G401 (cell line): ENCODE measurements at regions not wholly inside any gene's neighbourhood (a gene's known extent, or its start where the extent isn't known, plus 50 kb on each side); places are given as distances from the start of the nearest gene placed in this dataset.
"Not testable (repeated sequence)": the region's sequence is repeated elsewhere in the genome, so short reads cannot be mapped to it uniquely, and the experiment has no call there.

Experiments used
- DNase-seq: peaks from one replicate; pipeline ENCODE4 v3.0.0-alpha.2; 2015; ENCODE audit warnings: low spot score
- in situ Hi-C: cut with HindIII; loops from 2 replicates; pipeline ENCODE4 v1.10.0; 2016; ENCODE audit warnings: low sequenced_read_pairs, mixed read lengths

DNA sequence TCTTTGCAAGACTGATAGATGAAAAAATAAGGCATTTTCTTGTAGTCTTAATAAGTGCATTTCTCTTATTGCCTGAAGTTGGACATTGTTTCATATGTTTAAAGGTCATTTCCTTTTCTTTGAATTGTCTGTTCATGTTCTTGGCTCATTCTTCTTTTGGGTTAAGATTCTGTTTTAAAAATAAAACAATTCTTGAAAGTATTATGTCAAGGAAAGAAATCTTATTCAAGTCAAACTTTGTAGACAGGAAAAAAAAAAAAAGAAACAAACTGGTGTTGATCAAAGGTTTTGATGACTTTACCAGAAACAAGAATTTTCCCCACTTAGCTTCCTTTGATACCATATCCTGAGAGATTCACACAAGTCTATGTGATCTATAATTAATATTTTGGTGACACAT, 132.9 kb upstream of the AADACL2 start:
- DNase-seq: no peak
- in situ Hi-C loops: no loop called here

DNA sequence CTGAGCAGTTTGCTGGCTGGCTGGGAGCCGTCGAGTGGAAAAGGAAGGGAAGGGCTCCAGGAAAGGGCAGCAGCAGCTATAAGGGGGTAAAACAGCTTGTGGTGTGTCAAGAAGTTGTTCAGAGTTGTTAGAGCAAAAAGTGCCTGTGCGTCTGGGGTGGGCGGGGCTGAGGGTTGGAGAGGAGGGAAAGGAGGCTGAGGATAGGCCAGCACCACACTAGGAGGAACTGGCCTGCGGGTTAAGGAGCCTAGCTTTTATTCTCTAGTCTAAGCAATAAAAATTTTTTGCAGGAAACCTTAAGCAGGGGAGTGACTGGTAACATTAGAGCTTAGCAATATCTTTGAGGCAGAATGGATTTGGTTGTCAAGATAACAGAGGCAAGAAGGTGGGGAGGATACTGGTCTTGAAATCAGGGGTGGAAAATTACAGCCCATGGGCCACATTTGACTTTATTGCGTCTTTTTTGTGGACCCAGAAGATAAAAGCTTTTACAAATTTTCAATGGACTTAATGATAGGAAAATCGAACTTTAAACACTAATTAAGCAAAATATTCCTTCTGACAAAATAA, 134.5 kb upstream of the AADACL2 start:
- in situ Hi-C loops: no loop called here
- no peak for DNase-seq

DNA sequence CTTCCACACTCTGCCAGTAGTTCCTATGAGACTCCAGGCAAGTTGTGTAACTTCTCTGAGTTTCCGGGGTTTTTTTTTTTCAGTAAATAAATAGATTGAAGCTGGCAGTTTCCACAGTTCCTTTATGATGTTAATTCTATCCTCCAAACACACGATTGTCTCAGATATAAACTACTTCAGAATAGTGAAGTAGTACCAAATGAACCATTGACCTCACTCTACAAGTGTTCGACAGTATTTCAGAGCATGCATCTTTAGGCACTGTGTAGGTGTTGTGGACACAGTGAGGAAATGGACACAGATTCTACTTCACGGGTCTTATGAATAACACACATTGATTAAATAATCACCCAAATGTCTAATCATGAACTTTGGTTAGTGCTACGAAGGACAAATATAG, 136.1 kb upstream of the IGSF10 start:
- in situ Hi-C loops: no loop called here
- no peak for DNase-seq

DNA sequence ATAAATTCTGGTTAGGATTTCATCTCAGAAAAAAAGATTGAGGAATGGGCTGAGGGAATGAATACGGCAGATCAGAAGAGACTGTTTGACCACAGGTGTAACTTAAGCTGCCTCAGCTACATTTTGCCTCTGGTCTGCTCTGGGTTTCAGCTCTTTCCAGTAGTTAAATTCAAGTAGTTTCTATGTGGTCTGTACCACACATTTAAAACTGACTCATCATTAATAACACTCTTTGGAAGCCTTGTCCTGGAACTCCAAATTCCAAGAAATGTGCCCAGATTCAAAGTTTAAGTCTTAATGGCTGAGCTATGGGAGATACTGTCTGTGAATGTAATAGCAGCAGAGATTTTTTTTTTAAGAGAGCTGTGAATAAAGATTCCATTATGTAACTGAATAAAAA, 133.1 kb upstream of the IGSF10 start:
- in situ Hi-C loops: no loop called here
- no peak for DNase-seq

DNA sequence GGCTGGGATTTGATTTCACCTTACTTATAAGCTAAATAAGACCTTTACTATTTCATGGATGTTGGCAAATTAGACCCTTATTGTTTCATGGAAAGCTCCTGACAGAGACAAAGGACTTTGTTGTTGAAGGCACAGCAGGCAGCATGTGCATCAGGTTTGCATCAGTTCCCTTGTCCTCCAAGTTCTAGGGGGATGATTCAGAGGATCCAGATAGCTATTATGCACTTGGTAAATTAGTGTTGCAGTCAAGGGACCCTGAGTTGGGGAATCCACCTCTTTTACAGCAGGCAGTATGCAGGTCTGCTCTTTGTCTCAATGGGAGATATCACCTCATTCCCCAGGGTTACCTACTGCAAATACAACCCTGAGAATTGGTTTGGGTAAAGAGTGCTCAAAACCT, 131.4 kb upstream of the IGSF10 start:
- in situ Hi-C loops: no loop called here
- no peak for DNase-seq

DNA sequence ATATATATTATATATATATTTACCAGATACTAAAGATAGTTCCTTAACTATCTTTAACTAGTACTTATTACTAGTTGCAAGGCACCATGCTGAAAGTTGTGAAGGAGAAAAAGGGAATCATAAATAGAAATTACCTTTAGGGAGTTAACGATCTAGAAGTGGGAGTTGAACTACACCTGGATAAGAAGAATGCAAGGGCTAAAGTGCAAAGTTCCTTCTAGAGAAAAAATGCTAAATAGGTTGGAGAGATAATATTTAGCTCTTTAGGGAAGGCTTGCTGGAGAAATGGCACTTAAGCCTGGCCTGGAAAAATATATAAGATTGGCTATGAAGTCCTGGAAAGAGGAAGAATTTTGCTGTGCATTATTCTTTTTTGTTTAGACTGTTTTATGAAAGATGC, 130.6 kb upstream of the IGSF10 start:
- in situ Hi-C loops: no loop called here
- DNase-seq: no peak

DNA sequence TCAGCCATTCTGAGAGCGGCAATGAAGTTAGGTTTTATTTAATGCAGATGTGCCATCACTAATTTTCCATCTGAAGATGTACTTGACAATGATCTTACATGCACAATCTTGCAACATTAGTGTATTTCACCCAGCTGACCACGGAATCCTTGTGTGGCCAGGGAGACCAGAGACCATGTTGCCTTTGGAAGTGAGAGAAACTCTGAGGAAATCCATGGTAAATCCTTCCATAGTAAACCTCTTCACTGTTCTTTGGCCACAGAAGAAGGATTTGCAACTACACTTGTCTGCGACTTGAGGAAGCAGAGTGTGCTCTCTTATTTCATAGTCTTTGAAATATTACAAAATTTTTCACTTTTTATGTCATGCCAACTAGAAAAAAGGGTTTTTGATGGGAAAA, 128.4 kb upstream of the IGSF10 start:
- no peak for DNase-seq
- in situ Hi-C loops: no loop called here

DNA sequence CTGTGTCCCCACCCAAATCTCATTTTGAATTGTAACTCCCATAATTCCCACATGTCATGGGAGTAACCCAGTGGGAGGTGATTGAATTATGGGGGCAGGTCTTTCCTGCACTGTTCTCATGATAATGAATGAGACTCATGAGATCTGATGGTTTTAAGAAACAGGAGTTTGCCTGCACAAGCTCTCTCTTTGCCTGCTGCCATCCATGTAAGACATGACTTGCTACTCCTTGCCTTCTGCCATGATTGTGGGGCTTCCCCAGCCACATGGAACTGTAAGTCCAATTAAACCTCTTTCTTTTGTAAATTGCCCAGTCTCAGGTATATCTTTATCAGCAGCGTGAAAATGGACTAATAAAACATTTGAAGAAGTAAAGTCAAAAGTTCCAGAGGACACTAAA, 126.8 kb upstream of the IGSF10 start:
- in situ Hi-C loops: not testable (repeated sequence)

DNA sequence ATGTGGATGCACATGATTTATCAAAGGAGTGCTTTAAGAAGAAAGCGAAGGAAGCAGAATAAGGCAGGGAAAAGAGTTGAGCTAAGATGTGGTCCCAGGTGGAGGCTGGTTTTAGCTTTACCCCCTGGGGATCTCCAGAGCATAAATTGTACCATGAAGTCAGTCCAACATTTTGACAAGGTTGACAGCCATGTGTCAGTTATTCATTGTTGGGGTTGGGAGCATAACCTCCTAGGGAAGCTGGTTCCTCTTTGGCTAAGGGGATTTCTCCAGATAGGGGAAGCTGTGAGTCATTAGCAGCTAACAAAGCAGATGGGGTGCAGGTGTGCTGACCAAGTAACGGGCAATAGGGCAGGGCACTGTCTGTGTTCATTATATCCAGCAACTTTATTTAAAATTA, 123.7 kb upstream of the IGSF10 start:
- no peak for DNase-seq
- in situ Hi-C loops: no loop called here

More for the DNA sequence above, 126.8 kb upstream of the IGSF10 start:
- not testable (repeated sequence) for DNase-seq

DNA sequence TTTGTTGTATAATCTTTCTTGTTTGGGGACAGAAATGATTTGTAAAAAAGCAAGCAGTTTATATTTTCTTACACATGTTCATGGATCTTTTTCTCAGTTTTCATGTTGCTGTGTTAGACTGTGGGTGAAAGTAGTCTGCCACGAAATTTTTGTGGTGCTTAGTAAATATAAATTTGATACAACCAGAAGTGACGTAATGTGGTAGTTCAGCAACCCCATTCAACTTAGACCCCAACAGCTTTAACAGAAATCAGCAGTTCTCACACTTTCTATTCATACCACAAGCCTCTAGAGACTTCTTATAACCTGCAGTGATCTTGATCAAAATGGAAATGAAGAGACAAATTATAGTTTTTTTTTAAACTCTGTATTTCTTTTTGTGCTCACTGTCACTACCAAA, 120.2 kb upstream of the IGSF10 start:
- in situ Hi-C loops: no loop called here
- DNase-seq: no peak

DNA sequence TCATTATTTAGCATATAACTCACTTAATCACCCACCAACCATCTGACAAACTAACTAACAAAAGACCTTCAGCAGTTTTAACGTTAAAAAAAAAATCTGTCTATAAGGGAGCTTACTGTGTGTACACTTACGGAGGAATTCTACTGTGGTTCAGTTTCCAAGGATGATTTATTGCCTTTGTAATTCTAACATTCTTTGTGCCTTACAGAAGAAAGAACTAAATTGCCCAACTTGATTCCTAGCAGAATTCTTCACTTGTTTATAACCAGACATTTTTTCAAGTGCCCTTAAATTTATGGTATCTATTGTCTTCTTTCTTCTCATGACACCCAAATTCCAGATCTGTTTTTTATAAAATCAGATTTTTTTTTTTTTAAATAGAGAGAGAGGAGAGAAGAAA, 119.7 kb upstream of the IGSF10 start:
- DNase-seq: no peak
- in situ Hi-C loops: no loop called here

DNA sequence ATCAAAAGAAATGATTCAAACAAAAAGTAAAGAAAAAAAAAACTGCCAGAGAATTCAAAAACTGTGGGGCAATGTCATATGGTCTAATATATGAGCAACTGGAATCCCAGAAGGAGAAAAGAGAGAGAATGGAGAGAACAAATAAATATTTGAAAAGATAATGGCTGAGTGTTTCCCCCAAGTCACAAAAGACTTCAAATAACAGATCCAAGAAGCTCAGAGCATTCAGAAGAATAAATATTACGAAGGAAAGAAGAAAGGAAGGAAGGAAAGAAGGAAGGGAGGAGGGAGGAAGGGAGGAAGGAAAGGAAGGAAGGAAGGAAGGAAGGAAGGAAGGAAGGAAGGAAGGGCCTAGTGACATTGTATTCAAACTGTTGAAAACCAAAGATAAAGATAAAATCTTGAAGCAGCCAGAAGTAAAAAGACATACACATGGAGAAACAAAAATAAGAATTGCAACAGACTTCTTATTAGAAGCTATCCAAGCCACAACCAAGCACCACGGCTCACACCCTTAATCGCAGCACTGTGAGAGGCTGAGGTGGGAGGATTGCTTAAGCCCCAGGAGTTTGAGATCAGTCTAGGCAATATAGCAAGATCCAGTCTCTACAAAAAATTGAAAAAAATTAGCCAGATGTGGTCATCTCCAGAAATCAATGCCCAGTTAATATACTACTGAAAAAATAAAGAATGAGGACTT, 118.9 kb upstream of the IGSF10 start:
- in situ Hi-C loops: no loop called here
- no peak for DNase-seq

DNA sequence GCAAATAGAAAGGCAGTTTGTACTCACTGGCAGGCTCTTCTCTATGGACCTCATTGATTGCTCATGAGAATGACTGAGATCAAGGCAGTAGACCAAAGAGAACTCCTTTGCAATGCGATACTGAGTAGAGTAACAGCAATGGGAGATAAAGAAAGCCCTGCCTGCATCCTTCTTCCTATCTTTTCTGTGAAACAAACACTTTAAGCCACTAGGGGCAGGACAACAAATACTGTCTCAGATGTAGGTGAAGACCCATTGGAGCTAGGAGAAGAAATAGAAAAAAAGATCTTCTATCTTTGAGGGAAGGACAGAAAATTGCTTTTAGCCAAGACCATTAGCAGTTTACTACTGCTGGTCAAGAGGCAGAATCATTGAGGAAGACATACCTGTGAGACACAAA, 117.6 kb upstream of the IGSF10 start:
- no peak for DNase-seq
- in situ Hi-C loops: no loop called here

DNA sequence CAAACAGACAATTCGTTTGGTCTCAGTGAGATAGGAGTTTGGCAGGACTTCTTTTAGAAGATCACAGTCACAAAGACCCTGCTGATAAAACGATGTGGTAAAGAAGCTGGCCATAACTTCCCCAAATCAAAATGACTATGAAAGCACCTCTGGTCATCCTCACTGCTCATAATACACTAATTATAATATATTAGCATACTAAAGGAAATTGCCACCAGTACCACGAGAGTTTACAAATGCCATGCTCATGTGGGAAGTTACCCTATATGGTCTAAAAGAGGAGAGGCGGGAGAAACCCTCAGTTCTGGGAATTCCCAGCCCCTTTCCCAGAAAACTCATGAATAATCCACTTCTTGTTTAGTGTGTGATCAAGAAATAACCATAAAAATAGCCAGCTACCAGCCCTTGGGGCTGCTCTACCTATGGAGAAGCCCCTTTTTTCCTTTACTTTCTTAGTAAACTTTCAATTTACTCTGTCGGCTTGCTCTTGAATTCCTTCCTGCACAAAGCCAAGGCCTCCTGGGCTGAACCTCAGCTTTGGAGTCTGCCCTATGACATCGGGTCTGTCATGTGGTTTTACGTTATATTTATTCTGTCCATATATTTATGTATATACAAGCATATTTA, 115.8 kb upstream of the IGSF10 start:
- in situ Hi-C loops: no loop called here
- DNase-seq: no peak

DNA sequence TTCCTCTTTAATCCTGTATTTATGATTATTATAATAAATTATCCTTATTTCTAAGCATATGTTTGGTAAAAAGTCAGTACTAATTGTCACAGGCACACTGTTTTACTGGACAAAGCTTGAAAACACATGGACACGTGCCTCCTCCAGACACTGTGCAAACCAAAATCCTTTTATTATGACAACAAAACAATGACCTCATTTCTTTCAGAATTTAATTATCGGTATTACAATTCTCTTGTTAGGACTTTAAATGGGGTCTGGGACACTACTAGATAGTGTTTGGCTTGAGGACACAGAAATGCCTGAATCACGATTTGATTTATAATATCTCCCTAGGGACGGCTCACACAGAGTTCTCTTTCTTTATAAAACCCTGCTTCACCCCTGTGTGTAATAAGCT, 107.3 kb upstream of the IGSF10 start:
- DNase-seq: no peak
- in situ Hi-C loops: no loop called here

DNA sequence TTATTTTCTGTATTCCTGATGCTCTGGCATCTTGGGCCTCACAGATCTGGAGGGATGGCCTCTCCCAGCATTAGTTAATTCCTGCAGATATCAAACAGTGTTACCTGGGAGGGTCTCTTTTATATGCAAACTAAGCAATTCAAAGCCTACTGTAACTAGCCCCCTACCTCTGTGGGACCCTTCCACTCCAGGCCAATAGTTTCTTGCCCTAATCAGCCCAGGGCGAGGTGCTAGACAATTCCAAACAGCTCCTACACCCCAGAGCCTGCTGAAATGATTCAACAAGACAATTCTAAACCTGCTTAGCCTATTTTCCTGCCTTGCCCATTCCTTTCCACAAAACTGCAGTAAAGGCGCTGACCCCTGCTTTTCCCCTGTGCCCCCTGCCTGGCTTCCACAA, 106.6 kb upstream of the IGSF10 start:
- DNase-seq: no peak
- in situ Hi-C loops: no loop called here

DNA sequence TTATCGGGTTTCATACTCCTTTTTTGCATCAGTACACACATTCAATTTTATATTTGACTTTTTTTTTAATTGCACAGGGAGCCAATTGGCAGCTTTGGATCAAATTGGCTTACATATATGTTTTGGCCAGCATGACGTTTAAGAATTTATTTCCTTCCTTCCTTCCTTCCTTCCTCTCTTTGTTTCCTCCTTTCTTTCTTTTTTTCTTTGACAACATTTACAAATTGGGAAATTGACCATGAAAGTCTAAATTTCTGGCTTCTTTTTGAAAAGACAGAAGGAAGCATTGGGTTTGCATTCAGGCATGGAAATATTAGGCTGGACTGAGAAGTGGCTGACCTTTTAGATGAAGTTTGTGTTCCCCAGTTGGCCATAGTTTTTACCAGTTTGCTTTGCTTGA, 103.4 kb upstream of the IGSF10 start:
- no peak for DNase-seq
- in situ Hi-C loops: no loop called here

DNA sequence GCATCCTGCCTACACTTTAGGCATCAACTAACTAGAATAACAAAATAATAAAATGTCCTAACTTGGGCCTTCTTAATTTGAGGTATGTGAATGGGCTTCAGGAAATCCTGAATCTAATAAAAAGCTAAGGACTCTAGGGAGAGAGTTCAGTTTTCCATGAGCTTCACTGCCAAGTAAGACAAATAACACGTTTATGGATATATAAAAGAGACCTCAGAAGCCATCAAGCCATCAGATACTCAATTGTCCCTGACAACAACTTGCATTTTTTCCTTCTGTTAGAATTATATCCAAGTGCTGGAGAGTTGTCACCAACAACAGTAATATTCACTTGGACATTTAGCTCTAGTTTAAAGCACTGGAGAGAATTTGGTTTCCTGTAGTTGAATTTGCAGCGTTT, 102.4 kb upstream of the IGSF10 start:
- no peak for DNase-seq
- in situ Hi-C loops: no loop called here

DNA sequence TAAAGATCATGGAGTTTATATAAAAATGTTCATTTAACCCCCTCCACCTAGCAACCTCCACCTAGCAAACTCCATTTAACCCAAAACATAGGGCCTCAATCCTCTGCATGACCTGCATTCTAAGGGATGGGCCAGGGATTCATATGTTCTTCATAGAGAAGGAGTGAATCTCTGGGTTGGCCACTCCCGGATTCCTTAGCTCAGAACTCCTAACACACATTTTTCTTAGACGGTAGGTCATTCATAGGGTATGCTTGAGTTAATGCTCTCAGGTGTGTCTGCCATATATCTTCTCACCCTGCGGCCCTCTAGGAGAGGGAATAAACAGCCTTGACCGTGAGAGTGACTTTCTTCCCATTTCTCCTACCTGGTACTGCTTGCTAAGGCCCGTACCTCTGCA, 102.0 kb upstream of the IGSF10 start:
- in situ Hi-C loops: no loop called here
- no peak for DNase-seq

DNA sequence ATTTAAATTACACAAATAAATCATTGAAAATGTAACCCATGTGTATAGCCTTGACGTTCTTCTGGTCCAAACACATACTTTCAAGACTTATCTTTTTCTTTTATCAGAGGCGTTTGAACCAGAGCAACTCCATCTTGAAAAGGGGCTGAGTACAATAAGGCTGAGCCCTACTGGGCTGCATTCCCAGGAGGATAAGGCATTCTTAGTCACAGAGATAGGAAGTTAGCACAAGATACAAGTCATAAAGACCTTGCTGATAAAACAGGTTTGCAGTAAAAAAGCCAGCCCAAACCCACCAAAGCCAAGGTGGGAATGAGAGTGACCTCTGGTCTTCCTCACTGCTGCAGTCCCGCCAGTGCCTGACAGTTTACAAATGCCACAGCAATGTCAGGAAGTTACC, 101.0 kb upstream of the IGSF10 start:
- DNase-seq: no peak
- in situ Hi-C loops: no loop called here

DNA sequence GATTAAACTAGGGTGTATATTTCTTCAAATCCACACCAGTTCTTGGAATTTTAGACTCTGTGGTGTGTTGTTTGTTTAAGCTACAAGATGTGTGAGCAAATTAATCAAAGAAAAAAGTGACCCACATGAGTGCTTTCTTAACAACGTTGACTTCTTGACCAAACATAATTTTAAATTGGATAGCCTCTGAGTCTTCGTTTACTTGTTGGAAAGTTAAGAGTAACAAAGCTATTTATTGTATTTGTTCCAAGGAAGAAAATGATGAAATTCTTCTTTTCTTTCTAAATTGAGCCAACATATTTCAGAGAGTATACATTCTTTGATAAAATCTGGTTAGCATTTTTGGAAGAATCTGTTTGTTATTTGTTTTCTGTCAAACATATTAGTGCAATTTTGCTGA, 99.9 kb upstream of the IGSF10 start:
- in situ Hi-C loops: no loop called here
- DNase-seq: no peak
